SK-N-SH (cell line): ENCODE measurements at regions not wholly inside any gene's neighbourhood (a gene's known extent, or its start where the extent isn't known, plus 50 kb on each side); places are given as distances from the start of the nearest gene placed in this dataset.

ENCODE experiments used
- CTCF ChIA-PET: fragments of 300-600, 350-600 bp; formaldehyde crosslinking; extraction: SDS; loops from one replicate; lab custom pipeline; 2021; lab: Yijun Ruan, JAX
- POLR2A ChIA-PET: fragments of 350-600 bp; sonication (Branson Sonifier 250); formaldehyde crosslinking; extraction: SDS; loops from one replicate; lab custom pipeline; 2020; ENCODE audit warnings: antibody characterized with exemption, inconsistent platforms; lab: Yijun Ruan, JAX
- DNase-seq: peaks from one replicate; pipeline ENCODE4 v3.0.0; 2012
- H2AFZ ChIP-seq: fragments of 200-600 bp; sonication (generic); 2 replicates; pipeline ENCODE4 v1.8.1; 2016; ENCODE audit warnings: antibody characterized with exemption, mild to moderate bottlenecking, low read depth
- H3F3A ChIP-seq: fragments of 200-600 bp; sonication (generic); replicated peaks from 2 replicates; pipeline ENCODE3; 2016; ENCODE audit warnings: antibody characterized with exemption, mild to moderate bottlenecking; ENCODE audit not compliant: insufficient read depth
- H3K27ac ChIP-seq, 2 experiments: fragments of 200-500 bp in 1 of 2; fragments of 200-600 bp in 1 of 2; sonication (Bioruptor generic) in 1 of 2; sonication (generic), shearing (Covaris generic) in 1 of 2; 2 replicates each; pipeline versions ENCODE4 v1.5.1 to v1.6.1; 2014 to 2016; ENCODE audit warnings: low read depth in 2 of 2, inconsistent platforms in 1 of 2, low read length in 1 of 2, mild to moderate bottlenecking in 1 of 2, mixed read lengths in 1 of 2
- H3K27me3 ChIP-seq: fragments of 200-600 bp; sonication (generic), shearing (Covaris generic); 2 replicates; pipeline ENCODE4 v1.6.1; 2016; ENCODE audit warnings: mixed run types; ENCODE audit not compliant: insufficient read depth
- H3K36me3 ChIP-seq, 2 experiments: fragments of 200-500 bp in 1 of 2; fragments of 200-600 bp in 1 of 2; sonication (Bioruptor generic) in 1 of 2; sonication (generic) in 1 of 2; replicated peaks in 1 of 2; 2 replicates each; pipeline versions ENCODE3 to v1.5.1; 2014 to 2016; ENCODE audit warnings: low read length in 1 of 2, mild to moderate bottlenecking in 1 of 2; ENCODE audit not compliant: insufficient read depth in 2 of 2, control insufficient read depth in 1 of 2
- H3K4me1 ChIP-seq, 2 experiments: fragments of 200-500 bp in 1 of 2; fragments of 200-600 bp in 1 of 2; sonication (Bioruptor generic) in 1 of 2; sonication (generic), shearing (Covaris generic) in 1 of 2; 2 replicates each; pipeline versions ENCODE4 v1.5.1 to v1.6.1; 2014 to 2016; ENCODE audit warnings: low read depth in 1 of 2, low read length in 1 of 2, mixed run types in 1 of 2; ENCODE audit not compliant: insufficient read depth in 2 of 2, control insufficient read depth in 1 of 2
- H3K4me2 ChIP-seq: fragments of 200-600 bp; sonication (generic), shearing (Covaris generic); 2 replicates; pipeline ENCODE4 v1.6.1; 2017; ENCODE audit warnings: mixed run types
- H3K4me3 ChIP-seq, 2 experiments: fragments of 200-500 bp in 1 of 2; fragments of 200-600 bp in 1 of 2; sonication (Bioruptor generic) in 1 of 2; sonication (generic), shearing (Covaris generic) in 1 of 2; 2 replicates each; pipeline versions ENCODE4 v1.5.1 to v1.8.1; 2014 to 2016; ENCODE audit warnings: low read depth in 2 of 2, inconsistent platforms in 1 of 2, low read length in 1 of 2, mild to moderate bottlenecking in 1 of 2, mixed read lengths in 1 of 2, moderate library complexity in 1 of 2
- H3K79me2 ChIP-seq: fragments of 200-600 bp; sonication (generic); 2 replicates; pipeline ENCODE4 v1.8.1; 2017; ENCODE audit warnings: mild to moderate bottlenecking; ENCODE audit not compliant: insufficient read depth
- H3K9ac ChIP-seq: fragments of 200-600 bp; sonication (generic); 2 replicates; pipeline ENCODE4 v1.6.1; 2017; ENCODE audit warnings: mixed run types
- H3K9me2 ChIP-seq: fragments of 200-600 bp; sonication (generic); 2 replicates; pipeline ENCODE4 v1.6.1; 2017; ENCODE audit warnings: mixed run types
- H3K9me3 ChIP-seq: fragments of 200-600 bp; sonication (generic); 2 replicates; pipeline ENCODE4 v1.6.1; 2017; ENCODE audit warnings: mixed run types, mild to moderate bottlenecking, moderate library complexity
- H4K20me1 ChIP-seq: fragments of 200-600 bp; sonication (generic); 2 replicates; pipeline ENCODE4 v1.6.1; 2017; ENCODE audit warnings: mild to moderate bottlenecking, mixed run types; ENCODE audit not compliant: insufficient read depth
- EP300 ChIP-seq, 2 experiments: IDR thresholded peaks; 2 replicates each; pipeline versions ENCODE4 v1.4.0 to v1.6.1; 2012; ENCODE audit warnings: borderline replicate concordance in 1 of 2, low read depth in 1 of 2, low read length in 1 of 2
- FOXJ3 ChIP-seq: sonication (generic); formaldehyde crosslinking; IDR thresholded peaks from 2 replicates; pipeline ENCODE4 v1.5.1; 2020; ENCODE audit warnings: mild to moderate bottlenecking, missing genetic modification reagents
- GABPA ChIP-seq: IDR thresholded peaks from 2 replicates; pipeline ENCODE4 v1.4.0; 2012; ENCODE audit warnings: low read depth, mild to moderate bottlenecking
- GATA2 ChIP-seq: sonication (generic); formaldehyde crosslinking; IDR thresholded peaks from 2 replicates; pipeline ENCODE4 v1.5.0; 2020; ENCODE audit warnings: mild to moderate bottlenecking, missing genetic modification reagents
- JUND ChIP-seq: IDR thresholded peaks from 2 replicates; pipeline ENCODE4 v1.4.0; 2012
- MEF2A ChIP-seq: IDR thresholded peaks from 2 replicates; pipeline ENCODE4 v1.4.0; 2012; ENCODE audit warnings: low read depth, borderline replicate concordance
- MXI1 ChIP-seq: IDR thresholded peaks from 2 replicates; pipeline ENCODE4 v1.6.1; 2012; ENCODE audit warnings: mild to moderate bottlenecking, low read depth, low read length, improper control_type of control experiment
- NFIC ChIP-seq: IDR thresholded peaks from 2 replicates; pipeline ENCODE4 v1.4.0; 2012; ENCODE audit warnings: borderline replicate concordance
- NRF1 ChIP-seq: IDR thresholded peaks from 2 replicates; pipeline ENCODE4 v1.6.1; 2012; ENCODE audit warnings: low read depth, mild to moderate bottlenecking, low read length
- POLR2AphosphoS5 ChIP-seq: IDR thresholded peaks from 2 replicates; pipeline ENCODE4 v1.6.1; 2012; ENCODE audit warnings: low read depth, low read length
- RFX5 ChIP-seq: IDR thresholded peaks from 2 replicates; pipeline ENCODE4 v1.6.1; 2012; ENCODE audit warnings: mild to moderate bottlenecking, improper control_type of control experiment, low read length
- RXRA ChIP-seq: IDR thresholded peaks from 2 replicates; pipeline ENCODE4 v1.4.0; 2012; ENCODE audit warnings: low read depth, mild to moderate bottlenecking, borderline replicate concordance
- SIN3A ChIP-seq: IDR thresholded peaks from 2 replicates; pipeline ENCODE4 v1.6.1; 2012; ENCODE audit warnings: low read depth, mild to moderate bottlenecking, low read length, moderate library complexity, borderline replicate concordance
- TCF12 ChIP-seq: IDR thresholded peaks from 2 replicates; pipeline ENCODE4 v1.4.0; 2012
- TEAD4 ChIP-seq: IDR thresholded peaks from 2 replicates; pipeline ENCODE4 v1.4.0; 2012; ENCODE audit warnings: mild to moderate bottlenecking, borderline replicate concordance; ENCODE audit not compliant: insufficient read depth
- WGBS: methylation state at CpG from one replicate; pipeline ENCODE4 v1.1.6; 2017; ENCODE audit warnings: low lambda C conversion rate; 5-methylcytosine and 5-hydroxymethylcytosine counted together
- TF ChIP-seq, protein P1 (sequence below): IDR thresholded peaks from 2 replicates; pipeline ENCODE4 v1.6.1; 2012; ENCODE audit warnings: mild to moderate bottlenecking, low read depth, low read length, moderate library complexity
- TF ChIP-seq, protein P2 (sequence below): fragments of 200-600 bp; sonication (generic); IDR thresholded peaks from 2 replicates; pipeline ENCODE4 v1.6.1; 2017; ENCODE audit warnings: antibody characterized with exemption, mild to moderate bottlenecking, moderate library complexity
- TF ChIP-seq, protein P3 (sequence below): IDR thresholded peaks from 2 replicates; pipeline ENCODE4 v1.4.0; 2012; ENCODE audit warnings: low read depth

DNA sequence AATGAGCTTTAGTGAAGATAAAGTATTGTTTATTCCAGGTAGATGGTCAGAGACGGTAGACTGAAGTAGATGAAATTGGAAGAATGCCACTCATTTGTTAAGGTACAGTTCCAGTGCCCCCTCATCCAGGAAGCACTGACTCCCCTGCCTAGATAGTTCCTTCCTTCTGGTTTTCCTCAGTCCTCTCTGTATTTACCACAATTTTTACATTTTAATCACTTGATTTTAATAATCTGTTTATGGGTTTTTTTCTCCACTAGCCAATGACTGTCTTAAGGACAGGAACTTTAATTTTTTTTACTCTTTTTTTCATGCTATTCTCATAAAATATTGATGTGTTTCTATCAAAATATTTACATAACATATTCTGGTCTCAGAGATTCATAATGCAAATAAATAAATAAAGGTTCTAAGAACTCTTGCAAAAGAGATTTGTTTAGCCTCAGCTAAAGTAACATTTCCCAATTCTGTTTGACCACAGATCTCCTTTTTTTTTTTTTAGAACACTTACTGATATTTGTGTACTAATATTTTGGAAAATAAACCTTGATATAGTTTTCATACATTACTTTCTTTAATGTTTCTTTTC, 651.6 kb downstream of the PLPP3 start:
- no peaks in the 10 kb centered on the region for H3K79me2 ChIP-seq
- no peaks in the 10 kb centered on the region for H3K9me3 ChIP-seq
- H3K9ac ChIP-seq: no peak overlapping the region
- H2AFZ ChIP-seq: no peak overlapping the region
- H3K36me3 ChIP-seq: no peaks in the 10 kb centered on the region
- H3K4me2 ChIP-seq: no peak overlapping the region
- no peaks in the 10 kb centered on the region for H4K20me1 ChIP-seq
- H3K27me3 ChIP-seq: no peaks in the 10 kb centered on the region
- WGBS: 70% methylated on average over 1 of the region's 1 CpG
- no peak for TF ChIP-seq GABPA
- no peak for TF ChIP-seq RFX5
- TF ChIP-seq MEF2A: no peak
- TF ChIP-seq FOXJ3 (CRISPR knock-in tag): no peak
- no peak for TF ChIP-seq SIN3A
- no peak for TF ChIP-seq TEAD4
- TF ChIP-seq, protein P1, sequence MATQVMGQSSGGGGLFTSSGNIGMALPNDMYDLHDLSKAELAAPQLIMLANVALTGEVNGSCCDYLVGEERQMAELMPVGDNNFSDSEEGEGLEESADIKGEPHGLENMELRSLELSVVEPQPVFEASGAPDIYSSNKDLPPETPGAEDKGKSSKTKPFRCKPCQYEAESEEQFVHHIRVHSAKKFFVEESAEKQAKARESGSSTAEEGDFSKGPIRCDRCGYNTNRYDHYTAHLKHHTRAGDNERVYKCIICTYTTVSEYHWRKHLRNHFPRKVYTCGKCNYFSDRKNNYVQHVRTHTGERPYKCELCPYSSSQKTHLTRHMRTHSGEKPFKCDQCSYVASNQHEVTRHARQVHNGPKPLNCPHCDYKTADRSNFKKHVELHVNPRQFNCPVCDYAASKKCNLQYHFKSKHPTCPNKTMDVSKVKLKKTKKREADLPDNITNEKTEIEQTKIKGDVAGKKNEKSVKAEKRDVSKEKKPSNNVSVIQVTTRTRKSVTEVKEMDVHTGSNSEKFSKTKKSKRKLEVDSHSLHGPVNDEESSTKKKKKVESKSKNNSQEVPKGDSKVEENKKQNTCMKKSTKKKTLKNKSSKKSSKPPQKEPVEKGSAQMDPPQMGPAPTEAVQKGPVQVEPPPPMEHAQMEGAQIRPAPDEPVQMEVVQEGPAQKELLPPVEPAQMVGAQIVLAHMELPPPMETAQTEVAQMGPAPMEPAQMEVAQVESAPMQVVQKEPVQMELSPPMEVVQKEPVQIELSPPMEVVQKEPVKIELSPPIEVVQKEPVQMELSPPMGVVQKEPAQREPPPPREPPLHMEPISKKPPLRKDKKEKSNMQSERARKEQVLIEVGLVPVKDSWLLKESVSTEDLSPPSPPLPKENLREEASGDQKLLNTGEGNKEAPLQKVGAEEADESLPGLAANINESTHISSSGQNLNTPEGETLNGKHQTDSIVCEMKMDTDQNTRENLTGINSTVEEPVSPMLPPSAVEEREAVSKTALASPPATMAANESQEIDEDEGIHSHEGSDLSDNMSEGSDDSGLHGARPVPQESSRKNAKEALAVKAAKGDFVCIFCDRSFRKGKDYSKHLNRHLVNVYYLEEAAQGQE: no peak
- no peak for TF ChIP-seq EP300 (IDR thresholded peaks at IDR 0.05; ENCODE audit: borderline replicate concordance in 1 of 2, low read depth in 1 of 2, low read length in 1 of 2)
- H3K4me3 ChIP-seq: no peak overlapping the region
- ChIA-PET POLR2A (no interaction called here), CTCF (no interaction called here)
- H3K4me1 ChIP-seq: peaks cover 0 to 20% of the 10 kb centered on the region in 2 experiments; a peak in 2 of 4 replicates
- H3F3A ChIP-seq: no peaks in the 10 kb centered on the region
- H3K9me2 ChIP-seq: no peaks in the 10 kb centered on the region
- DNase-seq: no peak
- peak overlapping the region in 1 of 2 experiments; percentile 58; a peak in 1 of 4 replicates for H3K27ac ChIP-seq

DNA sequence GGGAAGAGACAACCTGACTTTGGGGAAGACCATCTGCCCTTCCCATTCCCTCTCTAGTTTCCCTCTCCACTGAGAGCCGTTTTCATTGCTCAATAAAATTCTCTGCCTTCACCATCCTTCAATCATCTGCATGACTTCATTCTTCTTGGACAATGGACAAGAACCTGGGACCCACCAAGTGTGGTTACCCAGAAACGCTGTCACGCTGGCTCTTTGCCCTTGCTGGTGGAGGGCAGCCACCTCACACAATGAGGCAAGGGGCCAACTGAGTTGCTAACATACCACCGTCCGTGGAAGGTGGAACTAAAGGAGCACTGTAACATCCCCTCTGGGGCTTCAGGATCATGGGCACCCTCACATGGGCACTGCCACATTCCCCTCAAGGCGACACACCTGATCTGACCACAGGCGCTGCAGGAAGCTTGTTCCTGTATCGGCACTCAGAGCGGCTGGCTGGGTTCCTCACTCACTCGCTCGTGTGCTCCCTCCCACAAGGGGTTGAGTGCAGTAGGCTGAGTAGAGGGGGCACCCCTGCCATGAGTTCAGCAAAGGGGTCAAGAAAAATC, 652.4 kb downstream of the PLPP3 start:
- CTCF ChIA-PET: no interaction called here
- no peaks in the 10 kb centered on the region for H3K27me3 ChIP-seq
- TF ChIP-seq NFIC (no peak), GATA2 (CRISPR knock-in tag) (no peak), POLR2AphosphoS5 (no peak), NRF1 (no peak), MXI1 (no peak), TEAD4 (no peak), RXRA (no peak), FOXJ3 (CRISPR knock-in tag) (no peak), JUND (no peak), TCF12 (no peak), SIN3A (no peak), RFX5 (no peak)
- TF ChIP-seq, protein P2, sequence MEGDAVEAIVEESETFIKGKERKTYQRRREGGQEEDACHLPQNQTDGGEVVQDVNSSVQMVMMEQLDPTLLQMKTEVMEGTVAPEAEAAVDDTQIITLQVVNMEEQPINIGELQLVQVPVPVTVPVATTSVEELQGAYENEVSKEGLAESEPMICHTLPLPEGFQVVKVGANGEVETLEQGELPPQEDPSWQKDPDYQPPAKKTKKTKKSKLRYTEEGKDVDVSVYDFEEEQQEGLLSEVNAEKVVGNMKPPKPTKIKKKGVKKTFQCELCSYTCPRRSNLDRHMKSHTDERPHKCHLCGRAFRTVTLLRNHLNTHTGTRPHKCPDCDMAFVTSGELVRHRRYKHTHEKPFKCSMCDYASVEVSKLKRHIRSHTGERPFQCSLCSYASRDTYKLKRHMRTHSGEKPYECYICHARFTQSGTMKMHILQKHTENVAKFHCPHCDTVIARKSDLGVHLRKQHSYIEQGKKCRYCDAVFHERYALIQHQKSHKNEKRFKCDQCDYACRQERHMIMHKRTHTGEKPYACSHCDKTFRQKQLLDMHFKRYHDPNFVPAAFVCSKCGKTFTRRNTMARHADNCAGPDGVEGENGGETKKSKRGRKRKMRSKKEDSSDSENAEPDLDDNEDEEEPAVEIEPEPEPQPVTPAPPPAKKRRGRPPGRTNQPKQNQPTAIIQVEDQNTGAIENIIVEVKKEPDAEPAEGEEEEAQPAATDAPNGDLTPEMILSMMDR: no peak
- TF ChIP-seq, protein P1: no peak
- TF ChIP-seq, protein P3, sequence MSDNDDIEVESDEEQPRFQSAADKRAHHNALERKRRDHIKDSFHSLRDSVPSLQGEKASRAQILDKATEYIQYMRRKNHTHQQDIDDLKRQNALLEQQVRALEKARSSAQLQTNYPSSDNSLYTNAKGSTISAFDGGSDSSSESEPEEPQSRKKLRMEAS: no peak

More for the DNA sequence above, 652.4 kb downstream of the PLPP3 start:
- no peaks in the 10 kb centered on the region for H3K36me3 ChIP-seq
- H3K27ac ChIP-seq: peak overlapping the region in 1 of 2 experiments; percentile 58; a peak in 1 of 4 replicates
- no peak overlapping the region for H2AFZ ChIP-seq
- DNase-seq: no peak
- POLR2A ChIA-PET: no interaction called here
- H4K20me1 ChIP-seq: no peaks in the 10 kb centered on the region
- H3K4me2 ChIP-seq: no peak overlapping the region
- no peaks in the 10 kb centered on the region for H3F3A ChIP-seq
- 87% methylated on average over 10 of the region's 11 CpGs for WGBS
- H3K4me3 ChIP-seq: no peak overlapping the region
- no peaks in the 10 kb centered on the region for H3K9me3 ChIP-seq
- H3K4me1 ChIP-seq: peaks cover 0 to 20% of the 10 kb centered on the region in 2 experiments; a peak in 2 of 4 replicates
- no peaks in the 10 kb centered on the region for H3K79me2 ChIP-seq
- no peaks in the 10 kb centered on the region for H3K9me2 ChIP-seq
- H3K9ac ChIP-seq: no peak overlapping the region
